ENCODE measurements at regions not wholly inside any gene's neighbourhood (a gene's known extent, or its start where the extent isn't known, plus 50 kb on each side); places are given as distances from the start of the nearest gene placed in this dataset.

GRCh38 chr6:163768905-163769304 is 354.4 kb downstream of the QKI start:
- Histone ChIP-seq H3K27ac (ENCODE audit: low read length) (no peak overlapping the region), H3K4me2 (ENCODE audit: low read length) (no peak overlapping the region), H3K9me3 (ENCODE audit: low read length) (no peaks in the 10 kb centered on the region), H3K9ac (ENCODE audit: low read length) (no peak overlapping the region), H3K9me2 (ENCODE audit: insufficient read depth, low read length) (no peaks in the 10 kb centered on the region), H3K36me3 (ENCODE audit: insufficient read depth, low read length) (no peaks in the 10 kb centered on the region), H3K79me2 (replicated peaks; ENCODE audit: insufficient read depth, low read length) (no peaks in the 10 kb centered on the region), H3K4me3 (ENCODE audit: low read length) (no peak overlapping the region), H2AFZ (ENCODE audit: low read depth, low read length) (no peak overlapping the region), H3F3A (ENCODE audit: insufficient read depth, low read length, poor library complexity, severe bottlenecking) (no peaks in the 10 kb centered on the region), H3K27me3 (ENCODE audit: insufficient read depth, low read depth, low read length) (no peaks in the 10 kb centered on the region), H4K20me1 (ENCODE audit: insufficient read depth) (no peaks in the 10 kb centered on the region)
- no peak for TF ChIP-seq SMC3 (conservative IDR thresholded peaks at IDR 0.05; ENCODE audit: poor library complexity)
- no peak for TF ChIP-seq TAF1 (IDR thresholded peaks at IDR 0.05; ENCODE audit: low read depth)
- no peak for TF ChIP-seq RAD21 (conservative IDR thresholded peaks at IDR 0.05)
- no peak for TF ChIP-seq MXI1 (conservative IDR thresholded peaks at IDR 0.05; ENCODE audit: poor library complexity, severe bottlenecking)
- TF ChIP-seq EP300 (conservative IDR thresholded peaks at IDR 0.05; ENCODE audit: poor library complexity, severe bottlenecking) = no peak
- no peak for TF ChIP-seq POLR2AphosphoS5 (IDR thresholded peaks at IDR 0.05)
- TF ChIP-seq EZH2 (IDR thresholded peaks at IDR 0.05; ENCODE audit: borderline replicate concordance, insufficient read depth, low read length, poor library complexity, severe bottlenecking) = no peak
- TF ChIP-seq CTCF (IDR thresholded peaks at IDR 0.05; ENCODE audit: poor library complexity, severe bottlenecking) = no peak
- TF ChIP-seq, protein P1, sequence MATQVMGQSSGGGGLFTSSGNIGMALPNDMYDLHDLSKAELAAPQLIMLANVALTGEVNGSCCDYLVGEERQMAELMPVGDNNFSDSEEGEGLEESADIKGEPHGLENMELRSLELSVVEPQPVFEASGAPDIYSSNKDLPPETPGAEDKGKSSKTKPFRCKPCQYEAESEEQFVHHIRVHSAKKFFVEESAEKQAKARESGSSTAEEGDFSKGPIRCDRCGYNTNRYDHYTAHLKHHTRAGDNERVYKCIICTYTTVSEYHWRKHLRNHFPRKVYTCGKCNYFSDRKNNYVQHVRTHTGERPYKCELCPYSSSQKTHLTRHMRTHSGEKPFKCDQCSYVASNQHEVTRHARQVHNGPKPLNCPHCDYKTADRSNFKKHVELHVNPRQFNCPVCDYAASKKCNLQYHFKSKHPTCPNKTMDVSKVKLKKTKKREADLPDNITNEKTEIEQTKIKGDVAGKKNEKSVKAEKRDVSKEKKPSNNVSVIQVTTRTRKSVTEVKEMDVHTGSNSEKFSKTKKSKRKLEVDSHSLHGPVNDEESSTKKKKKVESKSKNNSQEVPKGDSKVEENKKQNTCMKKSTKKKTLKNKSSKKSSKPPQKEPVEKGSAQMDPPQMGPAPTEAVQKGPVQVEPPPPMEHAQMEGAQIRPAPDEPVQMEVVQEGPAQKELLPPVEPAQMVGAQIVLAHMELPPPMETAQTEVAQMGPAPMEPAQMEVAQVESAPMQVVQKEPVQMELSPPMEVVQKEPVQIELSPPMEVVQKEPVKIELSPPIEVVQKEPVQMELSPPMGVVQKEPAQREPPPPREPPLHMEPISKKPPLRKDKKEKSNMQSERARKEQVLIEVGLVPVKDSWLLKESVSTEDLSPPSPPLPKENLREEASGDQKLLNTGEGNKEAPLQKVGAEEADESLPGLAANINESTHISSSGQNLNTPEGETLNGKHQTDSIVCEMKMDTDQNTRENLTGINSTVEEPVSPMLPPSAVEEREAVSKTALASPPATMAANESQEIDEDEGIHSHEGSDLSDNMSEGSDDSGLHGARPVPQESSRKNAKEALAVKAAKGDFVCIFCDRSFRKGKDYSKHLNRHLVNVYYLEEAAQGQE (IDR thresholded peaks at IDR 0.05; ENCODE audit: borderline replicate concordance) = no peak

GRCh38 chr6:163766936-163767335 is 352.4 kb downstream of the QKI start:
- Histone ChIP-seq H3K9me3 (ENCODE audit: low read length) (no peaks in the 10 kb centered on the region), H3K9ac (ENCODE audit: low read length) (no peak overlapping the region), H2AFZ (ENCODE audit: low read depth, low read length) (no peak overlapping the region), H3K9me2 (ENCODE audit: insufficient read depth, low read length) (no peaks in the 10 kb centered on the region), H3K27ac (ENCODE audit: low read length) (no peak overlapping the region), H3K27me3 (ENCODE audit: insufficient read depth, low read depth, low read length) (no peaks in the 10 kb centered on the region), H3K4me2 (ENCODE audit: low read length) (no peak overlapping the region), H3K79me2 (replicated peaks; ENCODE audit: insufficient read depth, low read length) (no peaks in the 10 kb centered on the region), H4K20me1 (ENCODE audit: insufficient read depth) (no peaks in the 10 kb centered on the region), H3K36me3 (ENCODE audit: insufficient read depth, low read length) (no peaks in the 10 kb centered on the region), H3F3A (ENCODE audit: insufficient read depth, low read length, poor library complexity, severe bottlenecking) (no peaks in the 10 kb centered on the region), H3K4me3 (ENCODE audit: low read length) (no peak overlapping the region)
- TF ChIP-seq, protein P1 (IDR thresholded peaks at IDR 0.05; ENCODE audit: borderline replicate concordance) = no peak
- TF ChIP-seq RAD21 (conservative IDR thresholded peaks at IDR 0.05) = no peak
- no peak for TF ChIP-seq TAF1 (IDR thresholded peaks at IDR 0.05; ENCODE audit: low read depth)

Data from neural cell (in vitro differentiated cells).